Stomach (tissue), 4 donors: ENCODE measurements at regions not wholly inside any gene's neighbourhood (a gene's known extent, or its start where the extent isn't known, plus 50 kb on each side); places are given as distances from the start of the nearest gene placed in this dataset.

Experiments
- EP300 ChIP-seq: sonication (generic); formaldehyde crosslinking; IDR thresholded peaks from one replicate; pipeline ENCODE4 v1.6.1; 2017; ENCODE audit warnings: antibody characterized with exemption
- POLR2A ChIP-seq, 4 donors: fragments of 450-650 bp; IDR thresholded peaks; one replicate each; pipeline ENCODE4 v1.6.1; 2016; ENCODE audit warnings: antibody characterized with exemption in 4 of 4, control low read depth in 2 of 4, mild to moderate bottlenecking in 1 of 4, moderate library complexity in 1 of 4
- POLR2AphosphoS5 ChIP-seq, 3 donors: sonication (generic); formaldehyde crosslinking; IDR thresholded peaks; one replicate each; pipeline ENCODE4 v1.6.1; 2016; ENCODE audit warnings: antibody characterized with exemption in 3 of 3
- TF ChIP-seq, protein P1 (sequence below), 7 experiments: fragments of 450-650 bp in 4 of 7; fragments of 200-600 bp in 3 of 7; sonication (generic) in 3 of 7; IDR thresholded peaks; one replicate each; pipeline ENCODE4 v1.5.1; 2016 to 2019; ENCODE audit warnings: antibody characterized with exemption in 7 of 7, control low read depth in 2 of 7, mild to moderate bottlenecking in 1 of 7

DNA sequence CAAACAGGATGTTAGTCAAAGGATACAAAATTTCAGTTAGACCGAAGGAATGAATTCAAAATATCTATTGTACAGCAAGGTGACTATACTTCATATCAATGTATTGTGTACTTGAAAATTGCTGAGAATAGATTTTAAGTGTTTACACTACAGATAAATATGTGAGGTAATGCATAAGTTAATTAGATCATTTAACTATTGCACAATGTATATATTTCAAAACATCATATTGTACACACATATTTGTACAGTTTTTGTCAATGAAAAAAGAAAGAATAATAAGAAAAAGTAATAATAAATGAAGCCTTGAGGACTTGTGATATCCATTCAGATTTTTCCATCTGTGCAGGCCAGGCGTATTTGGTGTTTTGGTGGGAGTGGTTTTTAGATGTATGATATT lies 367.4 kb upstream of the SNX7 start:
- TF ChIP-seq, protein P1, sequence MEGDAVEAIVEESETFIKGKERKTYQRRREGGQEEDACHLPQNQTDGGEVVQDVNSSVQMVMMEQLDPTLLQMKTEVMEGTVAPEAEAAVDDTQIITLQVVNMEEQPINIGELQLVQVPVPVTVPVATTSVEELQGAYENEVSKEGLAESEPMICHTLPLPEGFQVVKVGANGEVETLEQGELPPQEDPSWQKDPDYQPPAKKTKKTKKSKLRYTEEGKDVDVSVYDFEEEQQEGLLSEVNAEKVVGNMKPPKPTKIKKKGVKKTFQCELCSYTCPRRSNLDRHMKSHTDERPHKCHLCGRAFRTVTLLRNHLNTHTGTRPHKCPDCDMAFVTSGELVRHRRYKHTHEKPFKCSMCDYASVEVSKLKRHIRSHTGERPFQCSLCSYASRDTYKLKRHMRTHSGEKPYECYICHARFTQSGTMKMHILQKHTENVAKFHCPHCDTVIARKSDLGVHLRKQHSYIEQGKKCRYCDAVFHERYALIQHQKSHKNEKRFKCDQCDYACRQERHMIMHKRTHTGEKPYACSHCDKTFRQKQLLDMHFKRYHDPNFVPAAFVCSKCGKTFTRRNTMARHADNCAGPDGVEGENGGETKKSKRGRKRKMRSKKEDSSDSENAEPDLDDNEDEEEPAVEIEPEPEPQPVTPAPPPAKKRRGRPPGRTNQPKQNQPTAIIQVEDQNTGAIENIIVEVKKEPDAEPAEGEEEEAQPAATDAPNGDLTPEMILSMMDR (IDR thresholded peaks at IDR 0.05), result no peak
- TF ChIP-seq EP300 (no peak), POLR2A (IDR thresholded peaks at IDR 0.05) (no peak), POLR2AphosphoS5 (IDR thresholded peaks at IDR 0.05) (no peak)
